HG02763 (cell line): ENCODE measurements at regions not wholly inside any gene's neighbourhood (a gene's known extent, or its start where the extent isn't known, plus 50 kb on each side); places are given as distances from the start of the nearest gene placed in this dataset.
"Not testable (repeated sequence)": the region's sequence is repeated elsewhere in the genome, so short reads cannot be mapped to it uniquely, and the experiment has no call there.

Experiments
- ATAC-seq: cut with Tn5 transposase; IDR thresholded peaks from one replicate; pipeline ENCODE4 v1.9.1; 2021; ENCODE audit warnings: mild to moderate bottlenecking, moderate library complexity; ENCODE audit not compliant: unreplicated experiment

- ATAC-seq: no peak
Observed at GRCh38 chr3:180409170-180409569, 192.8 kb upstream of the TTC14 start.

GRCh38 chr3:180409883-180410282, 192.1 kb upstream of the TTC14 start:
- ATAC-seq: no peak

- ATAC-seq: no peak
Observed at GRCh38 chr3:180414157-180414556, 187.8 kb upstream of the TTC14 start.

- ATAC-seq: no peak
Observed at GRCh38 chr3:180416111-180416594, 185.8 kb upstream of the TTC14 start.

- no peak for ATAC-seq
Observed at GRCh38 chr3:180417241-180417640, 184.7 kb upstream of the TTC14 start.

GRCh38 chr3:180420016-180420415, 181.9 kb upstream of the TTC14 start:
- no peak for ATAC-seq

GRCh38 chr3:180420804-180421203, 181.2 kb upstream of the TTC14 start:
- ATAC-seq: no peak

- no peak for ATAC-seq
Observed at GRCh38 chr3:180421221-180421620, 180.7 kb upstream of the TTC14 start.

GRCh38 chr3:180421721-180422120, 180.2 kb upstream of the TTC14 start:
- no peak for ATAC-seq

GRCh38 chr3:180424305-180424704, 177.7 kb upstream of the TTC14 start:
- ATAC-seq: not testable (repeated sequence)

- ATAC-seq: no peak
Observed at GRCh38 chr3:180430896-180431295, 171.1 kb upstream of the TTC14 start.

- ATAC-seq: no peak
Observed at GRCh38 chr3:180433152-180433551, 168.8 kb upstream of the TTC14 start.

GRCh38 chr3:180447136-180447535, 154.8 kb upstream of the TTC14 start:
- no peak for ATAC-seq

- not testable (repeated sequence) for ATAC-seq
Observed at GRCh38 chr3:180448407-180448806, 153.6 kb upstream of the TTC14 start.

GRCh38 chr3:180457225-180457624, 144.7 kb upstream of the TTC14 start:
- no peak for ATAC-seq

- ATAC-seq: no peak
Observed at GRCh38 chr3:180466401-180467011, 135.5 kb upstream of the TTC14 start.

- no peak for ATAC-seq
Observed at GRCh38 chr3:180467177-180467576, 134.8 kb upstream of the TTC14 start.

GRCh38 chr3:180469149-180469548, 132.8 kb upstream of the TTC14 start:
- ATAC-seq: no peak

GRCh38 chr3:180478695-180479094, 123.3 kb upstream of the TTC14 start:
- ATAC-seq: no peak

GRCh38 chr3:180492047-180492446, 109.9 kb upstream of the TTC14 start:
- no peak for ATAC-seq

- no peak for ATAC-seq
Observed at GRCh38 chr3:180496995-180497394, 105.0 kb upstream of the TTC14 start.

- no peak for ATAC-seq
Observed at GRCh38 chr3:180516368-180516767, 85.6 kb upstream of the TTC14 start.

- no peak for ATAC-seq
Observed at GRCh38 chr3:180523040-180523439, 78.9 kb upstream of the TTC14 start.
